Heart left ventricle (tissue), 16 donors: ENCODE measurements at regions not wholly inside any gene's neighbourhood (a gene's known extent, or its start where the extent isn't known, plus 50 kb on each side); places are given as distances from the start of the nearest gene placed in this dataset.

Source experiments
- ATAC-seq, 4 donors: fragments of 200-7000 bp; cut with Tn5 transposase; one replicate each; pipeline ENCODE4 v1.9.1; 2020 to 2022; ENCODE audit warnings: moderate library complexity in 4 of 4, mild to moderate bottlenecking in 3 of 4, moderate number of reproducible peaks in 1 of 4
- DNase-seq, 5 donors: peaks; one replicate each; pipeline ENCODE4 v3.0.0-alpha.2; 2020
- H3K27ac ChIP-seq, 12 donors: fragments of 200-600 bp; sonication (generic) in 4 of 12; one replicate each; pipeline versions ENCODE4 v1.5.0 to v1.8.0; 2016 to 2022; ENCODE audit warnings: mild to moderate bottlenecking in 2 of 12
- H3K27me3 ChIP-seq, 9 donors: fragments of 200-600 bp; sonication (generic) in 2 of 9; one replicate each; pipeline versions ENCODE4 v1.5.1 to v1.8.0; 2016 to 2022; ENCODE audit warnings: mild to moderate bottlenecking in 3 of 9
- H3K36me3 ChIP-seq, 9 donors: fragments of 200-600 bp; sonication (generic) in 2 of 9; one replicate each; pipeline versions ENCODE4 v1.5.0 to v1.8.0; 2018 to 2022; ENCODE audit warnings: mild to moderate bottlenecking in 2 of 9
- H3K4me1 ChIP-seq, 12 donors: fragments of 200-600 bp; sonication (generic) in 4 of 12; one replicate each; pipeline versions ENCODE4 v1.5.0 to v1.8.0; 2016 to 2022; ENCODE audit warnings: mild to moderate bottlenecking in 3 of 12
- H3K4me3 ChIP-seq, 12 donors: fragments of 200-600 bp; sonication (generic) in 4 of 12; one replicate each; pipeline versions ENCODE4 v1.5.0 to v1.8.0; 2017 to 2022; ENCODE audit warnings: mild to moderate bottlenecking in 9 of 12, moderate library complexity in 4 of 12
- H3K9me3 ChIP-seq, 12 donors: fragments of 200-600 bp; sonication (generic) in 4 of 12; one replicate each; pipeline versions ENCODE4 v1.5.0 to v1.8.0; 2016 to 2022; ENCODE audit warnings: mild to moderate bottlenecking in 1 of 12
- CTCF ChIP-seq, 12 donors: fragments of 200-600 bp; sonication (generic) in 4 of 12; IDR thresholded peaks; one replicate each; pipeline versions ENCODE4 v1.5.0 to v1.8.0; 2018 to 2022; ENCODE audit warnings: antibody characterized with exemption in 12 of 12, mild to moderate bottlenecking in 5 of 12
- POLR2A ChIP-seq, 2 donors: fragments of 450-650 bp; IDR thresholded peaks; one replicate each; pipeline ENCODE4 v1.6.1; 2017; ENCODE audit warnings: antibody characterized with exemption in 2 of 2, mild to moderate bottlenecking in 2 of 2, moderate library complexity in 2 of 2
- WGBS, 4 donors: extraction: QIAGEN DNeasy Blood & Tissue Kit in 2 of 4; methylation state at CpG; one replicate each; pipeline versions ENCODE4 v1.1.5 to v1.1.7; 2013 to 2018; 5-methylcytosine and 5-hydroxymethylcytosine counted together
- intact Hi-C, 10 donors: fragments of 100-400 bp; cut with DNase I; formaldehyde crosslinking; loops; one replicate each; pipeline versions ENCODE4 v1.11.1 to v1.14.2; 2022
- donor health status: ischemic (EF 13 %, LVEDD 7.1; RV severe dilation, severe dysfunction).
- donor health status: healthy with polysubstance abuse.
- donor health status: DM: no; HTN: yes; CAD: no.
- donor health status: DM: no; HTN: no; CAD: no.
- donor health status: ischemic (EF 25% LVEDD 6.9; RV normal size, moderate dysfunction).
- donor health status: ischemic (EF 25% LVEDD 5.7; RV mildly dilated, moderate dysfunction).
- donor health status: healthy.
- donor health status: DM: yes; HTN: yes; CAD: no.
- donor health status: ischemic (EF 35%, LVEDD 5.7; RV mildly dilated, moderate dysfunction).
- donor health status: nonischemic (EF 11% LVEDD 7.7; RV severe dilation, severe dysfunction).
- donor health status: DM: yes; HTN: yes; CAD: no.
- donor health status: PGD.
- donor health status: ischemic (EF 29% LVEDD 5.4; RV normal size, mild dysfunction).
- donor health status: nonischemic (EF 23%, LVEDD 6.1; RV moderate dilation, normal function).

GRCh38 chr2:38174646-38175423 is 98.9 kb upstream of the CYP1B1 start:
- H3K9me3 ChIP-seq, result peaks cover 0 to 4% (median 0%) of the 10 kb centered on the region in 12 donors
- TF ChIP-seq POLR2A (IDR thresholded peaks at IDR 0.05), result no peak
- TF ChIP-seq CTCF (IDR thresholded peaks at IDR 0.05), result no peak
- no peaks in the 10 kb centered on the region for H3K36me3 ChIP-seq
- WGBS, 4 donors, result 74 to 75% (median 74%) methylated on average over 7 of the region's 7 CpGs
- ATAC-seq (peak; percentile 22 to 80 (median 76)), DNase-seq (peak in 1 of 5 donors; percentile 35)
- no peaks in the 10 kb centered on the region for H3K27me3 ChIP-seq
- no peak overlapping the region for H3K4me3 ChIP-seq
- peak overlapping the region in 6 of 12 donors; percentile 48 to 71 (median 60) for H3K27ac ChIP-seq
- intact Hi-C loops, result loop anchor here in 1 of 10 donors (10.0 kb wide), 1 partner anchor 60 kb away; no protein-coding TSS in a partner anchor
- peaks cover 0 to 59% (median 2%) of the 10 kb centered on the region in 12 donors for H3K4me1 ChIP-seq

GRCh38 chr2:38174131-38174530 is 98.2 kb upstream of the CYP1B1 start:
- no peak for ATAC-seq
- TF ChIP-seq CTCF (IDR thresholded peaks at IDR 0.05) (no peak), POLR2A (IDR thresholded peaks at IDR 0.05) (no peak)
- Histone ChIP-seq H3K36me3 (no peaks in the 10 kb centered on the region), H3K9me3 (peaks cover 0 to 4% (median 0%) of the 10 kb centered on the region in 12 donors), H3K4me1 (peaks cover 0 to 52% (median 2%) of the 10 kb centered on the region in 12 donors), H3K4me3 (no peak overlapping the region), H3K27ac (peak overlapping the region in 7 of 12 donors; percentile 11 to 75 (median 48)), H3K27me3 (no peaks in the 10 kb centered on the region)
- DNase-seq, result no peak
- 82 to 93% (median 88%) methylated on average over 2 of the region's 2 CpGs for WGBS, 4 donors
- intact Hi-C loops, result loop anchor here in 1 of 10 donors (10.0 kb wide), 1 partner anchor 61 kb away; no protein-coding TSS in a partner anchor

- no peaks in the 10 kb centered on the region for H3K27me3 ChIP-seq
- H3K27ac ChIP-seq, result peak overlapping the region in 6 of 12 donors; percentile 19 to 75 (median 56)
- no peak for DNase-seq
- peaks cover 0 to 4% (median 0%) of the 10 kb centered on the region in 12 donors for H3K9me3 ChIP-seq
- WGBS, 4 donors, result 54 to 64% (median 61%) methylated on average over 4 of the region's 4 CpGs
- no peak overlapping the region for H3K4me3 ChIP-seq
- intact Hi-C loops, result loop anchor here in 1 of 10 donors (10.0 kb wide), 1 partner anchor 61 kb away; no protein-coding TSS in a partner anchor
- ATAC-seq, result peak in 1 of 4 donors; percentile 30
- peaks cover 0 to 47% (median 2%) of the 10 kb centered on the region in 12 donors for H3K4me1 ChIP-seq
- no peaks in the 10 kb centered on the region for H3K36me3 ChIP-seq
- no peak for TF ChIP-seq CTCF (IDR thresholded peaks at IDR 0.05)
- no peak for TF ChIP-seq POLR2A (IDR thresholded peaks at IDR 0.05)
Observed at GRCh38 chr2:38173683-38174082, 97.7 kb upstream of the CYP1B1 start.

GRCh38 chr2:38171208-38171855 is 95.4 kb upstream of the CYP1B1 start:
- Histone ChIP-seq H3K4me1 (peaks cover 0 to 24% (median 0%) of the 10 kb centered on the region in 12 donors), H3K27ac (peak overlapping the region in 1 of 12 donors; percentile 6), H3K9me3 (peaks cover 0 to 4% (median 0%) of the 10 kb centered on the region in 12 donors), H3K36me3 (no peaks in the 10 kb centered on the region), H3K4me3 (no peak overlapping the region), H3K27me3 (no peaks in the 10 kb centered on the region)
- WGBS, 4 donors, result 78 to 92% (median 82%) methylated on average over 1 of the region's 1 CpG
- TF ChIP-seq CTCF (IDR thresholded peaks at IDR 0.05) (no peak), POLR2A (IDR thresholded peaks at IDR 0.05) (no peak)
- intact Hi-C loops, result loop anchor here in 1 of 10 donors (10.0 kb wide), 1 partner anchor 63 kb away; no protein-coding TSS in a partner anchor
- ATAC-seq, result peak in 2 of 4 donors; percentile 64 to 73
- no peak for DNase-seq
